ENCODE measurements at regions not wholly inside any gene's neighbourhood (a gene's known extent, or its start where the extent isn't known, plus 50 kb on each side); places are given as distances from the start of the nearest gene placed in this dataset.

- no peak overlapping the region for H3K27ac ChIP-seq
- ATAC-seq (ENCODE audit: insufficient number of reproducible peaks, low FRiP score, low read depth) (no peak), DNase-seq (ENCODE audit: low spot score) (no peak)
- no peaks in the 10 kb centered on the region for H3K27me3 ChIP-seq (replicated peaks; ENCODE audit: insufficient read depth)
- H3K4me3 ChIP-seq = no peak overlapping the region
- H3K9me3 ChIP-seq = no peaks in the 10 kb centered on the region
- no peak for TF ChIP-seq CTCF (IDR thresholded peaks at IDR 0.05)
- H3K4me1 ChIP-seq (ENCODE audit: control insufficient read depth in 1 of 2, low read depth in 2 of 2) = no peaks in the 10 kb centered on the region
- H3K36me3 ChIP-seq = no peaks in the 10 kb centered on the region
Measured at GRCh38 chr2:236348279-236348678, 84.1 kb upstream of the ASB18 start.

DNA sequence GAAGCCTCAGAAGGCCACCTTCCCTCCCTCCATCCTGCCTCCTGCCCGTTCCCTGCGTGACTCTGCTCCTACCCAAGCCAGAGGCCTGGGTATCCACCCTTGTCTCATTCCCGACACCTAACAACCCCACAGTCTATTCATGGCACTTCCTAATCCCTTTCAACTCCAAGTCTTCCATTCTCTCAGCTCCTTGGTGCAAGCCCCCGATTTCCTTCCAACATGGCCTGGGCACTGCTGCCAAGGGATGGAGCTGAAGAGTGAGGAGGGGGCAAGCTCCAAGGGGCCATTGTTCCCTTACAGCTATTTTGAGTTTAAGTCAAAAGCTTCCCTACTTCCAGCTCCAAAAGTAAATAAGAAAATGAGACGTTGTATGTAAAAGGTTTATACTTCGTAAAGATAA, 84.8 kb upstream of the ASB18 start:
- Histone ChIP-seq H3K9me3 (no peaks in the 10 kb centered on the region), H3K27ac (no peak overlapping the region), H3K4me1 (ENCODE audit: control insufficient read depth in 1 of 2, low read depth in 2 of 2) (no peaks in the 10 kb centered on the region), H3K4me3 (no peak overlapping the region), H3K36me3 (no peaks in the 10 kb centered on the region), H3K27me3 (replicated peaks; ENCODE audit: insufficient read depth) (no peaks in the 10 kb centered on the region)
- no peak for TF ChIP-seq CTCF (IDR thresholded peaks at IDR 0.05)
- ATAC-seq (ENCODE audit: insufficient number of reproducible peaks, low FRiP score, low read depth) = no peak
- DNase-seq (ENCODE audit: low spot score) = no peak

GRCh38 chr2:236350426-236350825, 86.2 kb upstream of the ASB18 start:
- H3K27ac ChIP-seq = no peak overlapping the region
- TF ChIP-seq CTCF (IDR thresholded peaks at IDR 0.05) = no peak
- no peaks in the 10 kb centered on the region for H3K27me3 ChIP-seq (replicated peaks; ENCODE audit: insufficient read depth)
- H3K4me1 ChIP-seq (ENCODE audit: control insufficient read depth in 1 of 2, low read depth in 2 of 2) = no peaks in the 10 kb centered on the region
- ATAC-seq (ENCODE audit: insufficient number of reproducible peaks, low FRiP score, low read depth) = no peak
- H3K36me3 ChIP-seq = no peaks in the 10 kb centered on the region
- H3K4me3 ChIP-seq = no peak overlapping the region
- no peak for DNase-seq (ENCODE audit: low spot score)
- H3K9me3 ChIP-seq = no peaks in the 10 kb centered on the region

GRCh38 chr2:236351966-236352525, 87.8 kb upstream of the ASB18 start:
- no peak for ATAC-seq (ENCODE audit: insufficient number of reproducible peaks, low FRiP score, low read depth)
- TF ChIP-seq CTCF (IDR thresholded peaks at IDR 0.05) = no peak
- Histone ChIP-seq H3K36me3 (no peaks in the 10 kb centered on the region), H3K9me3 (no peaks in the 10 kb centered on the region), H3K27me3 (replicated peaks; ENCODE audit: insufficient read depth) (no peaks in the 10 kb centered on the region), H3K4me3 (no peak overlapping the region), H3K27ac (no peak overlapping the region), H3K4me1 (ENCODE audit: control insufficient read depth in 1 of 2, low read depth in 2 of 2) (no peaks in the 10 kb centered on the region)
- no peak for DNase-seq (ENCODE audit: low spot score)

- peak; percentile 81 for TF ChIP-seq CTCF (IDR thresholded peaks at IDR 0.05)
- H3K27ac ChIP-seq = no peak overlapping the region
- ATAC-seq (ENCODE audit: insufficient number of reproducible peaks, low FRiP score, low read depth) (no peak), DNase-seq (ENCODE audit: low spot score) (no peak)
- H3K4me3 ChIP-seq = no peak overlapping the region
- no peaks in the 10 kb centered on the region for H3K4me1 ChIP-seq (ENCODE audit: control insufficient read depth in 1 of 2, low read depth in 2 of 2)
- no peaks in the 10 kb centered on the region for H3K9me3 ChIP-seq
- H3K27me3 ChIP-seq (replicated peaks; ENCODE audit: insufficient read depth) = no peaks in the 10 kb centered on the region
- H3K36me3 ChIP-seq = no peaks in the 10 kb centered on the region
Measured at GRCh38 chr2:236352761-236353593, 88.8 kb upstream of the ASB18 start.
